Hypothalamus (tissue), 51 donors: ENCODE measurements at regions not wholly inside any gene's neighbourhood (a gene's known extent, or its start where the extent isn't known, plus 50 kb on each side); places are given as distances from the start of the nearest gene placed in this dataset.

ENCODE experiments used
- DNase-seq, 51 donors: peaks; one replicate each; lab custom pipeline; 2025; lab: John Stamatoyannopoulos, UW

- DNase-seq = no peak
These were observed 376.3 kb upstream of the PRMT6 start for GRCh38 chr1:106680216-106680615.

GRCh38 chr1:106680776-106681344, 375.6 kb upstream of the PRMT6 start:
- no peak for DNase-seq

GRCh38 chr1:106681939-106682522, 374.4 kb upstream of the PRMT6 start:
- no peak for DNase-seq

GRCh38 chr1:106688446-106688845, 368.0 kb upstream of the PRMT6 start:
- DNase-seq = no peak

GRCh38 chr1:106698660-106699059, 357.8 kb upstream of the PRMT6 start:
- DNase-seq = no peak

- DNase-seq = no peak
These were observed 357.0 kb upstream of the PRMT6 start for GRCh38 chr1:106699433-106699832.

- DNase-seq = no peak
These were observed 356.3 kb upstream of the PRMT6 start for GRCh38 chr1:106700211-106700610.

GRCh38 chr1:106705971-106706370, 350.5 kb upstream of the PRMT6 start:
- DNase-seq = no peak

GRCh38 chr1:106717591-106717990, 338.9 kb upstream of the PRMT6 start:
- no peak for DNase-seq

- DNase-seq = no peak
These were observed 334.7 kb upstream of the PRMT6 start for GRCh38 chr1:106721790-106722189.

- DNase-seq = no peak
These were observed 334.0 kb upstream of the PRMT6 start for GRCh38 chr1:106722466-106722865.

GRCh38 chr1:106727171-106727570, 329.3 kb upstream of the PRMT6 start:
- no peak for DNase-seq

- DNase-seq = peak in 1 of 51 donors; percentile 26
These were observed 309.9 kb upstream of the PRMT6 start for GRCh38 chr1:106746448-106747085.

GRCh38 chr1:106747232-106747631, 309.2 kb upstream of the PRMT6 start:
- peak in 1 of 51 donors; percentile 22 for DNase-seq

GRCh38 chr1:106747791-106748190, 308.7 kb upstream of the PRMT6 start:
- no peak for DNase-seq

- DNase-seq = no peak
These were observed 307.9 kb upstream of the PRMT6 start for GRCh38 chr1:106748606-106749005.

- DNase-seq = no peak
These were observed 307.0 kb upstream of the PRMT6 start for GRCh38 chr1:106749491-106749890.

GRCh38 chr1:106749906-106750305, 306.6 kb upstream of the PRMT6 start:
- no peak for DNase-seq

- no peak for DNase-seq
These were observed 305.5 kb upstream of the PRMT6 start for GRCh38 chr1:106751002-106751401.

GRCh38 chr1:106753066-106753465, 303.4 kb upstream of the PRMT6 start:
- no peak for DNase-seq

GRCh38 chr1:106754957-106755356, 301.5 kb upstream of the PRMT6 start:
- DNase-seq = no peak

GRCh38 chr1:106755682-106756406, 300.6 kb upstream of the PRMT6 start:
- no peak for DNase-seq
